ENCODE measurements at regions not wholly inside any gene's neighbourhood (a gene's known extent, or its start where the extent isn't known, plus 50 kb on each side); places are given as distances from the start of the nearest gene placed in this dataset.

- intact Hi-C loops (cut with DNase I, micrococcal nuclease): no loop called here
These were observed 188.2 kb upstream of the ANO3 start for GRCh38 chr11:26143566-26144290.

GRCh38 chr11:26144291-26144690 is 187.6 kb upstream of the ANO3 start:
- DNase-seq (no peak), ATAC-seq (no peak)
- intact Hi-C loops (cut with DNase I, micrococcal nuclease): no loop called here

More at GRCh38 chr11:26143566-26144290, 188.2 kb upstream of the ANO3 start:
- no peak for DNase-seq
- no peak for ATAC-seq

GRCh38 chr11:26144911-26145310 is 187.0 kb upstream of the ANO3 start:
- intact Hi-C loops (cut with DNase I, micrococcal nuclease): no loop called here
- no peak for DNase-seq
- no peak for ATAC-seq

- ATAC-seq: no peak
- intact Hi-C loops (cut with DNase I, micrococcal nuclease): no loop called here
- DNase-seq: no peak
These were observed 182.3 kb upstream of the ANO3 start for GRCh38 chr11:26149585-26149984.

GRCh38 chr11:26150031-26150430 is 181.9 kb upstream of the ANO3 start:
- intact Hi-C loops (cut with DNase I, micrococcal nuclease): no loop called here
- ATAC-seq: no peak
- no peak for DNase-seq

GRCh38 chr11:26158251-26158650 is 173.7 kb upstream of the ANO3 start:
- intact Hi-C loops (cut with DNase I, micrococcal nuclease): no loop called here
- ATAC-seq (no peak), DNase-seq (no peak)

- ATAC-seq: no peak
- intact Hi-C loops (cut with DNase I, micrococcal nuclease): no loop called here
- no peak for DNase-seq
These were observed 169.6 kb upstream of the ANO3 start for GRCh38 chr11:26162291-26162690.

GRCh38 chr11:26186389-26186788 is 145.5 kb upstream of the ANO3 start:
- ATAC-seq (no peak), DNase-seq (no peak)
- intact Hi-C loops (cut with DNase I, micrococcal nuclease): no loop called here

GRCh38 chr11:26187639-26188038 is 144.3 kb upstream of the ANO3 start:
- no peak for DNase-seq
- no peak for ATAC-seq
- intact Hi-C loops (cut with DNase I, micrococcal nuclease): no loop called here

GRCh38 chr11:26188554-26188953 is 143.4 kb upstream of the ANO3 start:
- DNase-seq (no peak), ATAC-seq (no peak)
- intact Hi-C loops (cut with DNase I, micrococcal nuclease): no loop called here

- intact Hi-C loops (cut with DNase I, micrococcal nuclease): no loop called here
- no peak for DNase-seq
- no peak for ATAC-seq
These were observed 140.7 kb upstream of the ANO3 start for GRCh38 chr11:26191193-26191592.

- intact Hi-C loops (cut with DNase I, micrococcal nuclease): no loop called here
- no peak for DNase-seq
- ATAC-seq: no peak
These were observed 138.1 kb upstream of the ANO3 start for GRCh38 chr11:26193694-26194365.

GRCh38 chr11:26194881-26195280 is 137.0 kb upstream of the ANO3 start:
- ATAC-seq (no peak), DNase-seq (no peak)
- intact Hi-C loops (cut with DNase I, micrococcal nuclease): no loop called here

GRCh38 chr11:26198532-26199096 is 133.3 kb upstream of the ANO3 start:
- intact Hi-C loops (cut with DNase I, micrococcal nuclease): no loop called here
- ATAC-seq (no peak), DNase-seq (no peak)

- no peak for DNase-seq
- intact Hi-C loops (cut with DNase I, micrococcal nuclease): no loop called here
These were observed 132.4 kb upstream of the ANO3 start for GRCh38 chr11:26199331-26200095.

GRCh38 chr11:26201411-26201810 is 130.5 kb upstream of the ANO3 start:
- ATAC-seq (no peak), DNase-seq (no peak)
- intact Hi-C loops (cut with DNase I, micrococcal nuclease): no loop called here

More at GRCh38 chr11:26199331-26200095, 132.4 kb upstream of the ANO3 start:
- ATAC-seq: no peak

GRCh38 chr11:26202754-26203153 is 129.2 kb upstream of the ANO3 start:
- intact Hi-C loops (cut with DNase I, micrococcal nuclease): no loop called here

GRCh38 chr11:26204101-26204500 is 127.8 kb upstream of the ANO3 start:
- DNase-seq: no peak
- intact Hi-C loops (cut with DNase I, micrococcal nuclease): no loop called here
- ATAC-seq: no peak

More at GRCh38 chr11:26202754-26203153, 129.2 kb upstream of the ANO3 start:
- DNase-seq: no peak
- no peak for ATAC-seq

- ATAC-seq: no peak
- DNase-seq: no peak
- intact Hi-C loops (cut with DNase I, micrococcal nuclease): no loop called here
These were observed 127.1 kb upstream of the ANO3 start for GRCh38 chr11:26204839-26205238.
